HepG2 (cell line): ENCODE measurements at regions not wholly inside any gene's neighbourhood (a gene's known extent, or its start where the extent isn't known, plus 50 kb on each side); places are given as distances from the start of the nearest gene placed in this dataset.

Source experiments
- ATAC-seq: fragments of 200-7000 bp; cut with Tn5 transposase; 3 replicates; pipeline ENCODE4 v1.9.1; 2020; ENCODE audit warnings: mild to moderate bottlenecking, moderate library complexity
- BruUV-seq: library from RNA; stranded (reverse); fragments of 400-500 nt; replicated peaks from 2 replicates; lab custom pipeline; 2021; lab: Mats Ljungman, UMichigan
- CTCF ChIA-PET: fragments of 300-600 bp; formaldehyde crosslinking; extraction: SDS; loops from one replicate; lab custom pipeline; 2021; ENCODE audit warnings: low total read pairs, inconsistent platforms, low intra/inter-chr PET ratio; lab: Yijun Ruan, JAX
- POLR2A ChIA-PET: fragments of 350-600 bp; sonication (Branson Sonifier 250); formaldehyde crosslinking; loops from one replicate; lab custom pipeline; 2020; ENCODE audit warnings: antibody characterized with exemption, inconsistent platforms; lab: Yijun Ruan, JAX
- DNase-seq: peaks from one replicate; pipeline ENCODE4 v3.0.0-alpha.2; 2015; ENCODE audit warnings: low spot score
- FAIRE-seq: peaks from 3 replicates; lab custom pipeline; 2011; peaks lifted over from hg19 to GRCh38; lab: Jason Lieb, UNC
- H2AFZ ChIP-seq: one replicate; pipeline ENCODE4 v1.6.1; 2011; ENCODE audit warnings: low read length, inconsistent platforms
- H3K27ac ChIP-seq: fragments of 300-600 bp; 3 replicates; pipeline ENCODE4 v1.8.0; 2011; ENCODE audit warnings: mixed run types, mild to moderate bottlenecking, mixed read lengths, low read length, inconsistent platforms; ENCODE audit not compliant: insufficient read depth; ENCODE audit errors: extremely low read length
- H3K27me3 ChIP-seq, 2 experiments: fragments of 200-600 bp in 1 of 2; 2 replicates in 1 of 2; 3 replicates in 1 of 2; pipeline versions ENCODE4 v1.6.0 to v1.8.0; 2011; ENCODE audit warnings: low read length in 2 of 2, mild to moderate bottlenecking in 2 of 2, moderate library complexity in 2 of 2, inconsistent platforms in 1 of 2; ENCODE audit not compliant: insufficient read depth in 2 of 2, control insufficient read depth in 1 of 2
- H3K36me3 ChIP-seq, 2 experiments: fragments of 200-600 bp in 1 of 2; replicated peaks in 1 of 2; 2 replicates in 1 of 2; 3 replicates in 1 of 2; pipeline versions ENCODE4 v1.5.1 to v1.8.0; 2011; ENCODE audit warnings: low read length in 2 of 2, inconsistent platforms in 1 of 2; ENCODE audit not compliant: insufficient read depth in 2 of 2, control insufficient read depth in 1 of 2
- H3K4me1 ChIP-seq: 2 replicates; pipeline ENCODE4 v1.5.1; 2012; ENCODE audit warnings: low read length, inconsistent platforms; ENCODE audit not compliant: insufficient read depth
- H3K4me2 ChIP-seq: 2 replicates; pipeline ENCODE4 v1.6.0; 2011; ENCODE audit warnings: low read depth, low read length, inconsistent platforms
- H3K4me3 ChIP-seq, 3 experiments: fragments of 200-600 bp in 1 of 3; sonication (generic), shearing (Covaris generic) in 1 of 3; replicated peaks in 1 of 3; 2 replicates each; pipeline ENCODE4 v1.5.1; 2011 to 2016; ENCODE audit warnings: low read length in 3 of 3, inconsistent platforms in 2 of 3, low read depth in 2 of 3, mild to moderate bottlenecking in 2 of 3, control low read depth in 1 of 3, mixed read lengths in 1 of 3; ENCODE audit not compliant: insufficient read depth in 1 of 3
- H3K79me2 ChIP-seq: one replicate; pipeline ENCODE4 v1.6.1; 2011; ENCODE audit warnings: low read length, inconsistent platforms; ENCODE audit not compliant: insufficient read depth
- H3K9ac ChIP-seq: 2 replicates; pipeline ENCODE4 v1.6.0; 2011; ENCODE audit warnings: mild to moderate bottlenecking, low read depth, low read length, inconsistent platforms; ENCODE audit not compliant: insufficient read depth
- H3K9me3 ChIP-seq: 2 replicates; pipeline ENCODE4 v1.5.1; 2012; ENCODE audit warnings: mild to moderate bottlenecking, low read length
- H4K20me1 ChIP-seq: 2 replicates; pipeline ENCODE4 v1.6.0; 2011; ENCODE audit warnings: inconsistent platforms, mild to moderate bottlenecking, low read length, moderate library complexity; ENCODE audit not compliant: insufficient read depth
- AGO2 ChIP-seq: fragments of 200-400 bp; formaldehyde crosslinking; optimal IDR thresholded peaks from 2 replicates; pipeline ENCODE3; 2017; ENCODE audit warnings: mild to moderate bottlenecking, low read depth, low read length, moderate library complexity
- EHMT2 ChIP-seq: fragments of 200-600 bp; sonication (generic); IDR thresholded peaks from 2 replicates; pipeline ENCODE4 v1.7.0; 2017; ENCODE audit warnings: antibody characterized with exemption, low read depth, low read length, borderline replicate concordance
- HNRNPL ChIP-seq: fragments of 200-400 bp; formaldehyde crosslinking; IDR thresholded peaks from 2 replicates; pipeline ENCODE4 v1.6.1; 2017; ENCODE audit warnings: mild to moderate bottlenecking, low read depth, low read length
- MYNN ChIP-seq: sonication (generic); formaldehyde crosslinking; IDR thresholded peaks from 2 replicates; pipeline ENCODE4 v1.4.0; 2020; ENCODE audit warnings: mild to moderate bottlenecking, low read depth, missing genetic modification reagents
- MZF1 ChIP-seq: sonication (generic); formaldehyde crosslinking; IDR thresholded peaks from 2 replicates; pipeline ENCODE4 v1.8.1; 2023; ENCODE audit warnings: mild to moderate bottlenecking, missing genetic modification reagents, borderline replicate concordance
- RFX3 ChIP-seq: IDR thresholded peaks from 2 replicates; pipeline ENCODE4 v1.6.1; 2016; ENCODE audit warnings: missing biosample characterization, missing genetic modification reagents
- SMAD3 ChIP-seq: sonication (generic); formaldehyde crosslinking; IDR thresholded peaks from 2 replicates; pipeline ENCODE4 v1.4.0; 2020; ENCODE audit warnings: missing genetic modification reagents
- SNRNP70 ChIP-seq: fragments of 200-400 bp; formaldehyde crosslinking; IDR thresholded peaks from 2 replicates; pipeline ENCODE4 v1.6.1; 2017; ENCODE audit warnings: mild to moderate bottlenecking, low read depth, low read length, moderate library complexity
- SOX5 ChIP-seq: IDR thresholded peaks from 2 replicates; pipeline ENCODE4 v1.6.1; 2016; ENCODE audit warnings: borderline replicate concordance
- TBX3 ChIP-seq: fragments of 450-650 bp; IDR thresholded peaks from 2 replicates; pipeline ENCODE4 v1.6.1; 2017; ENCODE audit warnings: antibody characterized with exemption, mild to moderate bottlenecking, inconsistent platforms, borderline replicate concordance
- ZFP36 ChIP-seq: fragments of 150-350 bp; IDR thresholded peaks from 2 replicates; pipeline ENCODE4 v1.6.1; 2018; ENCODE audit warnings: borderline replicate concordance, low read length, low read depth; ENCODE audit not compliant: partially characterized antibody
- ZNF550 ChIP-seq: sonication (generic); formaldehyde crosslinking; IDR thresholded peaks from 2 replicates; pipeline ENCODE4 v1.4.0; 2020; ENCODE audit warnings: mild to moderate bottlenecking, missing genetic modification reagents, borderline replicate concordance
- ZNF749 ChIP-seq: sonication (generic); formaldehyde crosslinking; IDR thresholded peaks from 2 replicates; pipeline ENCODE4 v1.8.0; 2022; ENCODE audit warnings: mild to moderate bottlenecking, missing genetic modification reagents, moderate library complexity, borderline replicate concordance
- ZNF850 ChIP-seq: sonication (generic); formaldehyde crosslinking; conservative IDR thresholded peaks from 2 replicates; pipeline ENCODE4 v1.9.0; 2021; ENCODE audit warnings: mild to moderate bottlenecking, missing genetic modification reagents
- WGBS: methylation state at CpG from one replicate; pipeline ENCODE4 v1.1.6; 2017; ENCODE audit warnings: low lambda C conversion rate; 5-methylcytosine and 5-hydroxymethylcytosine counted together
- in situ Hi-C: cut with HindIII; loops from 2 replicates; pipeline ENCODE4 v1.10.0; 2017; ENCODE audit warnings: low pct_unique_long_range_greater_than_20kb; ENCODE audit not compliant: extremely low pct_ligation_motif_present
- intact Hi-C: fragments of 100-400 bp; cut with micrococcal nuclease; formaldehyde crosslinking; loops from one replicate; pipeline ENCODE4 v1.10.0; 2022; ENCODE audit not compliant: unreplicated experiment
- TF ChIP-seq, protein P1 (sequence below): fragments of 450-650 bp; IDR thresholded peaks from 2 replicates; pipeline ENCODE4 v1.6.1; 2016
- TF ChIP-seq, protein P2 (sequence below): sonication (generic); formaldehyde crosslinking; IDR thresholded peaks from 2 replicates; pipeline ENCODE4 v1.5.1; 2020; ENCODE audit warnings: mild to moderate bottlenecking, missing genetic modification reagents, borderline replicate concordance
- TF ChIP-seq, protein P3 (sequence below): sonication (generic); IDR thresholded peaks from 2 replicates; pipeline ENCODE4 v1.6.1; 2016; ENCODE audit warnings: low read depth, borderline replicate concordance

DNA sequence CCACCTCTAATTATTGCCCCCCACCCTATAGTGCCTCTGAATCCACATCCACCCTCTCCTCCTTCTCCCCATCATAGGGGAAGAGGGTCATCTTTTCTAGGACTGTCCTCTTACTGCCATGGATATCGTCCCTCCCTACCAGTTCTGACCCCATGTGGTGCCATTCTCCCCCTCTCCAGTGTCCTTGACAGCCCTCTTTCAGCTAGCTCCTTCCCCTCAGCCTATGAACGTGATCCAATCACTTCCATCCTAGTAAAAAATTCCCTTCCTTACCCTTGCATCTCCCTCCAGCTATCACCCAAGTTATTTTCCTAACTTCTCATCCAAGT lies 172.7 kb downstream of the RRAGC start:
- no peak for TF ChIP-seq ZNF749 (CRISPR knock-in tag)
- TF ChIP-seq, protein P1, sequence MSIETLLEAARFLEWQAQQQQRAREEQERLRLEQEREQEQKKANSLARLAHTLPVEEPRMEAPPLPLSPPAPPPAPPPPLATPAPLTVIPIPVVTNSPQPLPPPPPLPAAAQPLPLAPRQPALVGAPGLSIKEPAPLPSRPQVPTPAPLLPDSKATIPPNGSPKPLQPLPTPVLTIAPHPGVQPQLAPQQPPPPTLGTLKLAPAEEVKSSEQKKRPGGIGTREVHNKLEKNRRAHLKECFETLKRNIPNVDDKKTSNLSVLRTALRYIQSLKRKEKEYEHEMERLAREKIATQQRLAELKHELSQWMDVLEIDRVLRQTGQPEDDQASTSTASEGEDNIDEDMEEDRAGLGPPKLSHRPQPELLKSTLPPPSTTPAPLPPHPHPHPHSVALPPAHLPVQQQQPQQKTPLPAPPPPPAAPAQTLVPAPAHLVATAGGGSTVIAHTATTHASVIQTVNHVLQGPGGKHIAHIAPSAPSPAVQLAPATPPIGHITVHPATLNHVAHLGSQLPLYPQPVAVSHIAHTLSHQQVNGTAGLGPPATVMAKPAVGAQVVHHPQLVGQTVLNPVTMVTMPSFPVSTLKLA: no peak
- TF ChIP-seq ZNF850 (CRISPR knock-in tag): no peak
- no peak for TF ChIP-seq MZF1 (CRISPR knock-in tag)
- TF ChIP-seq ZFP36: no peak
- no peak for TF ChIP-seq EHMT2
- TF ChIP-seq SMAD3 (CRISPR knock-in tag): no peak
- TF ChIP-seq AGO2: no peak
- no peak for TF ChIP-seq RFX3 (CRISPR knock-in tag)
- TF ChIP-seq, protein P2, sequence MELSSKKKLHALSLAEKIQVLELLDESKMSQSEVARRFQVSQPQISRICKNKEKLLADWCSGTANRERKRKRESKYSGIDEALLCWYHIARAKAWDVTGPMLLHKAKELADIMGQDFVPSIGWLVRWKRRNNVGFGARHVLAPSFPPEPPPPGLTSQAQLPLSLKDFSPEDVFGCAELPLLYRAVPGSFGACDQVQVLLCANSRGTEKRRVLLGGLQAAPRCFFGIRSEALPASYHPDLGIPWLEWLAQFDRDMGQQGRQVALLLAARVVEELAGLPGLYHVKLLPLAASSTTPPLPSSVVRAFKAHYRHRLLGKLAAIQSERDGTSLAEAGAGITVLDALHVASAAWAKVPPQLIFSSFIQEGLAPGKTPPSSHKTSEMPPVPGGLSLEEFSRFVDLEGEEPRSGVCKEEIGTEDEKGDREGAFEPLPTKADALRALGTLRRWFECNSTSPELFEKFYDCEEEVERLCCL (CRISPR knock-in tag): no peak
- no peak for TF ChIP-seq ZNF550
- TF ChIP-seq, protein P3, sequence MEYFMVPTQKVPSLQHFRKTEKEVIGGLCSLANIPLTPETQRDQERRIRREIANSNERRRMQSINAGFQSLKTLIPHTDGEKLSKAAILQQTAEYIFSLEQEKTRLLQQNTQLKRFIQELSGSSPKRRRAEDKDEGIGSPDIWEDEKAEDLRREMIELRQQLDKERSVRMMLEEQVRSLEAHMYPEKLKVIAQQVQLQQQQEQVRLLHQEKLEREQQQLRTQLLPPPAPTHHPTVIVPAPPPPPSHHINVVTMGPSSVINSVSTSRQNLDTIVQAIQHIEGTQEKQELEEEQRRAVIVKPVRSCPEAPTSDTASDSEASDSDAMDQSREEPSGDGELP: no peak
- TF ChIP-seq HNRNPL: no peak
- TF ChIP-seq SNRNP70: no peak
- TF ChIP-seq TBX3: no peak
- no peak for TF ChIP-seq SOX5
- no peak for TF ChIP-seq MYNN (CRISPR knock-in tag)
- no peaks in the 10 kb centered on the region for H3K9me3 ChIP-seq
- CTCF ChIA-PET: no interaction called here
- in situ Hi-C loops (no loop called here), intact Hi-C loops (no loop called here)
- H3K9ac ChIP-seq: no peak overlapping the region
- no TSS peak for BruUV-seq
- H3K27ac ChIP-seq: no peak overlapping the region
- H2AFZ ChIP-seq: no peak overlapping the region
- no peaks in the 10 kb centered on the region for H3K4me1 ChIP-seq
- POLR2A ChIA-PET: no interaction called here
- no peaks in the 10 kb centered on the region for H3K79me2 ChIP-seq
- no peak overlapping the region for H3K4me2 ChIP-seq
- H3K4me3 ChIP-seq: no peak overlapping the region
- no peaks in the 10 kb centered on the region for H3K36me3 ChIP-seq
- no peak for FAIRE-seq
- no peak for ATAC-seq
- DNase-seq: no peak
- H3K27me3 ChIP-seq: peaks cover 1 to 19% of the 10 kb centered on the region in 2 experiments; a peak in 3 of 5 replicates
- H4K20me1 ChIP-seq: no peaks in the 10 kb centered on the region
- 0% methylated on average over 2 of the region's 2 CpGs for WGBS
